ENCODE measurements at regions not wholly inside any gene's neighbourhood (a gene's known extent, or its start where the extent isn't known, plus 50 kb on each side); places are given as distances from the start of the nearest gene placed in this dataset.

DNA sequence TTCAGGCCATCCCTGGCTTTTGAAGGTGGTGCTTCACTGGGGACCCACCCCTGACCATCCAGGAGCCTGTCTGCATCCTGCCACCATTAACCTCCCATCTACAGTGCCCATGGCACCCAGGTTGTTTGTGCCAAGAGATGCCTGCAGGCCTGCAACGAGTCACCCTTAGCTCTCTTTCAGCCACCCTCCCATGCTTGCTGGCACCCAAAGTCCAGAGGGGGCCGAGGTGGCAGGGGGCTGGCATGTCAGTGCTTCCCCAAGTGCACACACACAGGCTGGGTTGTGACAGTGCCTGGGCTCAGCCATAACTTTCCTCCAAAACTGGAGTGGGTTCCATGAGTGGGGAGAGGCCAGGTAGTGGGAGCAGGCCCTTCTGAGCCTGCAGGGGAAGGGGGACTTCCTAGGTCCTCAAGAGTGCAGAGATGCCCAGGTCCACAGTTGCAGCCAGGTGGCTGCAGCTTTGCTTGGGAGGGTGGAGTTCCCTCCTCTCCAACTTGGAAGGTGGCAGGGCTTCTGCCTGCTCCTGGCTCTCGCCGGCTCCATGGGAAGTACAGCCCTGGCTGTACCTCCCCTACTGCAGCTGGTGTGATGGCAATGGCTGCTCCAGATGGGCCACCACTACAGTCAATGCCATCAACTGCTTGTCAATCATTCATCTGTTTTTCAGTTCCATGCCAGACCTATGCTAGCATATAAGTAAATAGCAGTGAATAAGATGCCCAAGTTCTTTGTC, 235.9 kb upstream of the GIMD1 start:
- Histone ChIP-seq H3K79me2 (ENCODE audit: control insufficient read depth, insufficient read depth, low read length) (no peaks in the 10 kb centered on the region), H3K27ac (ENCODE audit: insufficient read depth, low read depth, low read length) (no peak overlapping the region), H3K4me2 (ENCODE audit: insufficient read depth, low read length) (no peak overlapping the region), H3K9me1 (replicated peaks; ENCODE audit: control insufficient read depth, extremely low read depth, insufficient read depth, low read length) (no peaks in the 10 kb centered on the region), H3K9ac (replicated peaks; ENCODE audit: extremely low read depth, insufficient read depth, low read length) (no peak overlapping the region), H3K4me1 (ENCODE audit: control insufficient read depth, extremely low read depth, insufficient read depth, low read length) (no peaks in the 10 kb centered on the region), H2AFZ (ENCODE audit: low read depth, low read length) (no peak overlapping the region), H3K4me3 (replicated peaks in 1 of 3; ENCODE audit: insufficient read depth in 1 of 3, low read depth in 1 of 3, low read length in 3 of 3) (no peak overlapping the region), H3K9me3 (replicated peaks; ENCODE audit: control insufficient read depth, insufficient read depth, low read length) (no peaks in the 10 kb centered on the region), H3K27me3 (ENCODE audit: control insufficient read depth in 2 of 2, insufficient read depth in 2 of 2, low read length in 2 of 2) (no peaks in the 10 kb centered on the region), H4K20me1 (replicated peaks; ENCODE audit: control insufficient read depth, extremely low read depth, insufficient read depth, low read length) (no peaks in the 10 kb centered on the region), H3K36me3 (ENCODE audit: control insufficient read depth in 2 of 2, extremely low read depth in 1 of 2, insufficient read depth in 2 of 2, low read length in 2 of 2) (no peaks in the 10 kb centered on the region)
- intact Hi-C loops (cut with micrococcal nuclease) (no loop called here), dilution Hi-C loops (cut with MboI; ENCODE audit: extremely low pct_ligation_motif_present, low sequenced_read_pairs) (no loop called here)
- BruUV-seq (replicated peaks): no TSS peak
- ChIA-PET POLR2A (no interaction called here), CTCF (no interaction called here)
- FAIRE-seq: no peak
- DNase-seq (ENCODE audit: low read depth, low spot score): no peak
- TF ChIP-seq, protein P1, sequence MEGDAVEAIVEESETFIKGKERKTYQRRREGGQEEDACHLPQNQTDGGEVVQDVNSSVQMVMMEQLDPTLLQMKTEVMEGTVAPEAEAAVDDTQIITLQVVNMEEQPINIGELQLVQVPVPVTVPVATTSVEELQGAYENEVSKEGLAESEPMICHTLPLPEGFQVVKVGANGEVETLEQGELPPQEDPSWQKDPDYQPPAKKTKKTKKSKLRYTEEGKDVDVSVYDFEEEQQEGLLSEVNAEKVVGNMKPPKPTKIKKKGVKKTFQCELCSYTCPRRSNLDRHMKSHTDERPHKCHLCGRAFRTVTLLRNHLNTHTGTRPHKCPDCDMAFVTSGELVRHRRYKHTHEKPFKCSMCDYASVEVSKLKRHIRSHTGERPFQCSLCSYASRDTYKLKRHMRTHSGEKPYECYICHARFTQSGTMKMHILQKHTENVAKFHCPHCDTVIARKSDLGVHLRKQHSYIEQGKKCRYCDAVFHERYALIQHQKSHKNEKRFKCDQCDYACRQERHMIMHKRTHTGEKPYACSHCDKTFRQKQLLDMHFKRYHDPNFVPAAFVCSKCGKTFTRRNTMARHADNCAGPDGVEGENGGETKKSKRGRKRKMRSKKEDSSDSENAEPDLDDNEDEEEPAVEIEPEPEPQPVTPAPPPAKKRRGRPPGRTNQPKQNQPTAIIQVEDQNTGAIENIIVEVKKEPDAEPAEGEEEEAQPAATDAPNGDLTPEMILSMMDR (IDR thresholded peaks at IDR 0.05; ENCODE audit: extremely low read depth in 1 of 2, insufficient read depth in 1 of 2, low read depth in 1 of 2, low read length in 2 of 2): no peak
- no peak for TF ChIP-seq POLR2AphosphoS5 (IDR thresholded peaks at IDR 0.05; ENCODE audit: insufficient read depth, low read depth, low read length)
- TF ChIP-seq, protein P2, sequence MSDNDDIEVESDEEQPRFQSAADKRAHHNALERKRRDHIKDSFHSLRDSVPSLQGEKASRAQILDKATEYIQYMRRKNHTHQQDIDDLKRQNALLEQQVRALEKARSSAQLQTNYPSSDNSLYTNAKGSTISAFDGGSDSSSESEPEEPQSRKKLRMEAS (IDR thresholded peaks at IDR 0.05; ENCODE audit: insufficient read depth, insufficient read length): no peak
- no peak for TF ChIP-seq POLR2A (IDR thresholded peaks at IDR 0.05; ENCODE audit: low read depth, low read length)
- no peak for TF ChIP-seq MYC (IDR thresholded peaks at IDR 0.05; ENCODE audit: low read depth, low read length)
- TF ChIP-seq FOS (IDR thresholded peaks at IDR 0.05; ENCODE audit: borderline replicate concordance, insufficient read depth, low read length): no peak
- no peak for TF ChIP-seq GATA2 (IDR thresholded peaks at IDR 0.05; ENCODE audit: insufficient read depth, insufficient read length, low read depth, low read length)
- no peak for TF ChIP-seq JUN (IDR thresholded peaks at IDR 0.05; ENCODE audit: borderline replicate concordance, insufficient read depth, insufficient read length, low read depth)
- TF ChIP-seq EZH2 (IDR thresholded peaks at IDR 0.05; ENCODE audit: borderline replicate concordance, low read depth, low read length, severe bottlenecking): no peak

All from endothelial cell of umbilical vein (primary cell).